ENCODE measurements at regions not wholly inside any gene's neighbourhood (a gene's known extent, or its start where the extent isn't known, plus 50 kb on each side); places are given as distances from the start of the nearest gene placed in this dataset.

GRCh38 chr6:119526561-119527230 is 177.1 kb upstream of the MAN1A1 start (continued):
- TF ChIP-seq CHD7 (IDR thresholded peaks at IDR 0.05; ENCODE audit: insufficient replicate concordance, low read length) (no peak), CBX5 (IDR thresholded peaks at IDR 0.05; ENCODE audit: low read depth, low read length) (no peak), RBBP5 (IDR thresholded peaks at IDR 0.05; ENCODE audit: borderline replicate concordance, low read depth, low read length) (no peak), TAF7 (optimal IDR thresholded peaks at IDR 0.05; ENCODE audit: borderline replicate concordance, low read depth, low read length) (no peak)
